ENCODE measurements at regions not wholly inside any gene's neighbourhood (a gene's known extent, or its start where the extent isn't known, plus 50 kb on each side); places are given as distances from the start of the nearest gene placed in this dataset.

- TF ChIP-seq POLR2A (IDR thresholded peaks at IDR 0.05) (no peak), CTCF (IDR thresholded peaks at IDR 0.05) (no peak)
Observed at GRCh38 chr13:103275722-103276121, 209.5 kb upstream of the SLC10A2 start.
